Panc1 (cell line): ENCODE measurements at regions not wholly inside any gene's neighbourhood (a gene's known extent, or its start where the extent isn't known, plus 50 kb on each side); places are given as distances from the start of the nearest gene placed in this dataset.

Source experiments
- TCF7L2 ChIP-seq: IDR thresholded peaks from 2 replicates; pipeline ENCODE4 v1.6.1; 2011; ENCODE audit warnings: mild to moderate bottlenecking, low read depth, low read length, inconsistent platforms
- TF ChIP-seq, protein P1 (sequence below): fragments of 450-650 bp; IDR thresholded peaks from 2 replicates; pipeline ENCODE4 v1.5.1; 2017; ENCODE audit warnings: mild to moderate bottlenecking

DNA sequence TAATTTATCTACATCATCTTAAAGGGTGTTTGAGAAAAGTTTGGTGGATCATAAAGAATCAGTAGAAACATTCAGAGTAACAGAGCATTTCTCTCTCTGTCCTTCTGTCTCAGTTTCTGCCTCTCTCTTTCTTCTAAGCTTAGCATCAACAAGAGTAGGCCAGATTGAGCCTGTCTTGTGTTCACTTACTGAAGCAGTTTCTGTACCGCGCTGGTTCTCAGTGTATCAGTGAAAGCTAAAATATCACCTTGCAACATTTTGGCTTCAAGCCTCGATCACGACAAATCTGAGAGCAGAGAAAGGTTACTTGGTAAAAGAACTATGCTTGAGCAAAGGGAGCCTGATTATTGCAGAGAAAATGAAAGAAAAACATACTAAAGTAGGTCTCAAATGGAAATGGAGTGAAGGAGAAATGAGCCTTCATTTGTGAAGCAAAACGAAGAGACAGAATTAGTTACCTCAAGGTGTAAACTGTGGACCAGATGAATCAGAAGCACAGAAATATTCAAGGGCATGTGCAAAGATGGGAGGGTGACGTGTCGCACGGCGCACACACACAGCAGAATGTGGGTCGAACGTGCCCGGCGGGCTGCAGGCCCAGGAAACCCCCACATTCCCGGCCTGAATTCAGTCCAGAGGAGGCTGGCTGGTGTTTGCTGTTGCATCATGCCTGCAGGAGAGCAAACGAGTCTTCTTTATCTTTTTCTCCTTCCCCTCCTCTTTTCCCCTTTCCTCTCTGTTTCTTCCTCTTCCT is 509.3 kb downstream of the QKI start:
- no peak for TF ChIP-seq TCF7L2
- TF ChIP-seq, protein P1, sequence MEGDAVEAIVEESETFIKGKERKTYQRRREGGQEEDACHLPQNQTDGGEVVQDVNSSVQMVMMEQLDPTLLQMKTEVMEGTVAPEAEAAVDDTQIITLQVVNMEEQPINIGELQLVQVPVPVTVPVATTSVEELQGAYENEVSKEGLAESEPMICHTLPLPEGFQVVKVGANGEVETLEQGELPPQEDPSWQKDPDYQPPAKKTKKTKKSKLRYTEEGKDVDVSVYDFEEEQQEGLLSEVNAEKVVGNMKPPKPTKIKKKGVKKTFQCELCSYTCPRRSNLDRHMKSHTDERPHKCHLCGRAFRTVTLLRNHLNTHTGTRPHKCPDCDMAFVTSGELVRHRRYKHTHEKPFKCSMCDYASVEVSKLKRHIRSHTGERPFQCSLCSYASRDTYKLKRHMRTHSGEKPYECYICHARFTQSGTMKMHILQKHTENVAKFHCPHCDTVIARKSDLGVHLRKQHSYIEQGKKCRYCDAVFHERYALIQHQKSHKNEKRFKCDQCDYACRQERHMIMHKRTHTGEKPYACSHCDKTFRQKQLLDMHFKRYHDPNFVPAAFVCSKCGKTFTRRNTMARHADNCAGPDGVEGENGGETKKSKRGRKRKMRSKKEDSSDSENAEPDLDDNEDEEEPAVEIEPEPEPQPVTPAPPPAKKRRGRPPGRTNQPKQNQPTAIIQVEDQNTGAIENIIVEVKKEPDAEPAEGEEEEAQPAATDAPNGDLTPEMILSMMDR, result no peak
